HEK293 (cell line): ENCODE measurements at regions not wholly inside any gene's neighbourhood (a gene's known extent, or its start where the extent isn't known, plus 50 kb on each side); places are given as distances from the start of the nearest gene placed in this dataset.

ENCODE experiments used
- YY1 ChIP-seq: fragments of 450-650 bp; formaldehyde crosslinking; IDR thresholded peaks from 2 replicates; pipeline ENCODE4 v1.5.1; 2018; ENCODE audit warnings: missing biosample characterization, missing genetic modification characterization
- ZNF169 ChIP-seq: fragments of 450-650 bp; formaldehyde crosslinking; IDR thresholded peaks from 2 replicates; pipeline ENCODE4 v1.5.1; 2016; ENCODE audit warnings: missing biosample characterization, missing genetic modification characterization
- ZNF335 ChIP-seq: fragments of 450-650 bp; formaldehyde crosslinking; conservative IDR thresholded peaks from 2 replicates; pipeline ENCODE4 v1.5.1; 2016; ENCODE audit warnings: missing biosample characterization, missing genetic modification characterization
- ZNF670 ChIP-seq: fragments of 450-650 bp; formaldehyde crosslinking; IDR thresholded peaks from 2 replicates; pipeline ENCODE4 v1.5.1; 2016; ENCODE audit warnings: missing biosample characterization, missing genetic modification characterization, low read depth
- TF ChIP-seq, protein P1 (sequence below): fragments of 450-650 bp; formaldehyde crosslinking; IDR thresholded peaks from 2 replicates; pipeline ENCODE4 v1.5.1; 2016; ENCODE audit warnings: missing biosample characterization, missing genetic modification characterization

DNA sequence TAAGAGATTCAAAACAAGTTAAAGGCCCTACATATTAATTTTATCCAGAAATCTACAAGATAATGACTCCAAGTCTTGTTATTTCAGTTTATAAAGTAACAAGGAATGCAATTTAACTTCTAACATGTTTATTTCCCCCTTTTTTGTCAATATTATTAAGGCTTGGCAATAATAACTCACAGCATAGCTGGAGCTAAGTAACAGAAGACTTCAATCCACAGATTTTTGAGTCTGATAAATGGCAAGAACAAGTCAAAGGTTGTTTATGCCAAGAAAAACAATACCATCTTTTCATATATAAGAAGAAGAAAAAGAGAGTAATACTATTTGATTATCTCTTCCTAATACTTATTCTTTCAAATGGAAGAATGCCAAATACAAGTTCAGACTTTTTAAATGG lies 631.0 kb upstream of the CCDC54 start:
- no peak for TF ChIP-seq YY1 (tag by site-specific recombination)
- TF ChIP-seq ZNF670 (tag by site-specific recombination) = no peak
- no peak for TF ChIP-seq ZNF335
- TF ChIP-seq, protein P1, sequence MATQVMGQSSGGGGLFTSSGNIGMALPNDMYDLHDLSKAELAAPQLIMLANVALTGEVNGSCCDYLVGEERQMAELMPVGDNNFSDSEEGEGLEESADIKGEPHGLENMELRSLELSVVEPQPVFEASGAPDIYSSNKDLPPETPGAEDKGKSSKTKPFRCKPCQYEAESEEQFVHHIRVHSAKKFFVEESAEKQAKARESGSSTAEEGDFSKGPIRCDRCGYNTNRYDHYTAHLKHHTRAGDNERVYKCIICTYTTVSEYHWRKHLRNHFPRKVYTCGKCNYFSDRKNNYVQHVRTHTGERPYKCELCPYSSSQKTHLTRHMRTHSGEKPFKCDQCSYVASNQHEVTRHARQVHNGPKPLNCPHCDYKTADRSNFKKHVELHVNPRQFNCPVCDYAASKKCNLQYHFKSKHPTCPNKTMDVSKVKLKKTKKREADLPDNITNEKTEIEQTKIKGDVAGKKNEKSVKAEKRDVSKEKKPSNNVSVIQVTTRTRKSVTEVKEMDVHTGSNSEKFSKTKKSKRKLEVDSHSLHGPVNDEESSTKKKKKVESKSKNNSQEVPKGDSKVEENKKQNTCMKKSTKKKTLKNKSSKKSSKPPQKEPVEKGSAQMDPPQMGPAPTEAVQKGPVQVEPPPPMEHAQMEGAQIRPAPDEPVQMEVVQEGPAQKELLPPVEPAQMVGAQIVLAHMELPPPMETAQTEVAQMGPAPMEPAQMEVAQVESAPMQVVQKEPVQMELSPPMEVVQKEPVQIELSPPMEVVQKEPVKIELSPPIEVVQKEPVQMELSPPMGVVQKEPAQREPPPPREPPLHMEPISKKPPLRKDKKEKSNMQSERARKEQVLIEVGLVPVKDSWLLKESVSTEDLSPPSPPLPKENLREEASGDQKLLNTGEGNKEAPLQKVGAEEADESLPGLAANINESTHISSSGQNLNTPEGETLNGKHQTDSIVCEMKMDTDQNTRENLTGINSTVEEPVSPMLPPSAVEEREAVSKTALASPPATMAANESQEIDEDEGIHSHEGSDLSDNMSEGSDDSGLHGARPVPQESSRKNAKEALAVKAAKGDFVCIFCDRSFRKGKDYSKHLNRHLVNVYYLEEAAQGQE (tag by site-specific recombination) = no peak
- TF ChIP-seq ZNF169 (tag by site-specific recombination) = no peak
